Peyer's patch (tissue), 4 donors: ENCODE measurements at regions not wholly inside any gene's neighbourhood (a gene's known extent, or its start where the extent isn't known, plus 50 kb on each side); places are given as distances from the start of the nearest gene placed in this dataset.

ENCODE experiments used
- CTCF ChIP-seq, 6 experiments: fragments of 450-650 bp in 4 of 6; fragments of 200-600 bp in 2 of 6; sonication (generic) in 1 of 6; IDR thresholded peaks; one replicate each; pipeline ENCODE4 v1.5.1; 2017 to 2019; ENCODE audit warnings: antibody characterized with exemption in 6 of 6, mild to moderate bottlenecking in 3 of 6, moderate library complexity in 1 of 6
- POLR2A ChIP-seq, 2 donors: fragments of 450-650 bp; IDR thresholded peaks; one replicate each; pipeline ENCODE4 v1.5.1; 2017; ENCODE audit warnings: antibody characterized with exemption in 2 of 2, mild to moderate bottlenecking in 2 of 2, moderate library complexity in 2 of 2

DNA sequence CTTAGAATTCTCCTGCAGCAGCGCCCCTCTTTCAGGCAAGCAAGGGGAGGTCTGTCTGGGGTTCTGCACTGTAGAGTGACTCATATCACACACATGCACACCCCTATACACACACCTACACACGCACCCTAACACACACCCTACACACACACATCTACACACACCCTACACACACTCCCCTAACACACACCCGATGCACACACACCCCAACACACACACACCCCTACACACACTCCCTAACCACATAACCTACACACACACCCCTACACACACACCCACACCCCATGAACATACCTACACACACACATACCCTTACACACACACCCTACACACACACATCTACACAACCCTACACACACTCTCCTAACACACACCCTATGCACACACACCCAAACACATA lies 493.2 kb downstream of the IRS2 start:
- no peak for TF ChIP-seq CTCF (IDR thresholded peaks at IDR 0.05)
- TF ChIP-seq POLR2A (IDR thresholded peaks at IDR 0.05), result no peak
